RWPE2 (cell line): ENCODE measurements at regions not wholly inside any gene's neighbourhood (a gene's known extent, or its start where the extent isn't known, plus 50 kb on each side); places are given as distances from the start of the nearest gene placed in this dataset.

Experiments
- ATAC-seq: fragments of 200-7000 bp; cut with Tn5 transposase; 3 replicates; pipeline ENCODE4 v1.9.1; 2021; ENCODE audit warnings: low read depth
- DNase-seq: peaks from one replicate; pipeline ENCODE4 v3.0.0-alpha.2; 2020; ENCODE audit warnings: low spot score
- H3K27ac ChIP-seq: fragments of 450-650 bp; 2 replicates; pipeline ENCODE4 v1.5.1; 2017; ENCODE audit warnings: mild to moderate bottlenecking; ENCODE audit not compliant: poor library complexity, severe bottlenecking
- H3K27me3 ChIP-seq: fragments of 250-450 bp; sonication (Bioruptor Pico); 2 replicates; pipeline ENCODE4 v1.5.1; 2021; ENCODE audit warnings: mild to moderate bottlenecking, moderate library complexity; ENCODE audit not compliant: insufficient read depth, poor library complexity, severe bottlenecking
- H3K36me3 ChIP-seq: fragments of 250-450 bp; sonication (Bioruptor Pico); 2 replicates; pipeline ENCODE4 v1.5.1; 2020; ENCODE audit warnings: low read depth, mild to moderate bottlenecking, moderate library complexity
- H3K4me1 ChIP-seq: fragments of 250-450 bp; sonication (Bioruptor Pico); 2 replicates; pipeline ENCODE4 v1.5.1; 2021; ENCODE audit warnings: mild to moderate bottlenecking, moderate library complexity; ENCODE audit not compliant: insufficient read depth, poor library complexity, severe bottlenecking
- H3K4me3 ChIP-seq: fragments of 250-450 bp; sonication (Bioruptor Pico); 2 replicates; pipeline ENCODE4 v1.5.1; 2021; ENCODE audit warnings: mild to moderate bottlenecking, moderate library complexity; ENCODE audit not compliant: severe bottlenecking
- H3K9me3 ChIP-seq: fragments of 250-450 bp; sonication (Bioruptor Pico); 2 replicates; pipeline ENCODE4 v1.5.1; 2021; ENCODE audit warnings: mild to moderate bottlenecking, moderate library complexity; ENCODE audit not compliant: severe bottlenecking
- TF ChIP-seq, protein P1 (sequence below): fragments of 450-650 bp; IDR thresholded peaks from one replicate; pipeline ENCODE4 v1.5.1; 2017; ENCODE audit warnings: mild to moderate bottlenecking, moderate library complexity; ENCODE audit not compliant: poor library complexity, severe bottlenecking

DNA sequence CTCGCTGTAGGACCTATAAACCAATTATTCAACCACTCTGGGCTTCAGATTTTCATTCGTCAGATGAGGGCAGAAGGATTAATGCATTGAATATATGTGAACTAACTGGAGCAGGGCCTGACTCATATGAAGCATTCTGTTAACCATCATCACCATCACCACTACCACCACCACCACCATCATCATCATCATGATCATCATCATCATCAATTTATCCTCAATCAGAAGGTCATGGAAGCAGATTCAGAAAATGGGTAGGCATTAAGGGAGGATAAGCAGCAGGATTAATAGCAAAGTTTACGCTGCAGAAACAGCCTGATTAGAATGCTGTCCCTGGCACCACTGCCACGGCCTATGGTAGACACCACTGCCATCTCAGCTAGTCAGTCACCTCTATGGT lies 407.5 kb upstream of the THBS1 start:
- ATAC-seq: no peak
- Histone ChIP-seq H3K9me3 (no peaks in the 10 kb centered on the region), H3K27ac (peak overlapping the region; percentile 100), H3K4me1 (peaks cover 44% of the 10 kb centered on the region), H3K36me3 (no peaks in the 10 kb centered on the region), H3K27me3 (no peaks in the 10 kb centered on the region), H3K4me3 (no peak overlapping the region)
- no peak for DNase-seq
- TF ChIP-seq, protein P1, sequence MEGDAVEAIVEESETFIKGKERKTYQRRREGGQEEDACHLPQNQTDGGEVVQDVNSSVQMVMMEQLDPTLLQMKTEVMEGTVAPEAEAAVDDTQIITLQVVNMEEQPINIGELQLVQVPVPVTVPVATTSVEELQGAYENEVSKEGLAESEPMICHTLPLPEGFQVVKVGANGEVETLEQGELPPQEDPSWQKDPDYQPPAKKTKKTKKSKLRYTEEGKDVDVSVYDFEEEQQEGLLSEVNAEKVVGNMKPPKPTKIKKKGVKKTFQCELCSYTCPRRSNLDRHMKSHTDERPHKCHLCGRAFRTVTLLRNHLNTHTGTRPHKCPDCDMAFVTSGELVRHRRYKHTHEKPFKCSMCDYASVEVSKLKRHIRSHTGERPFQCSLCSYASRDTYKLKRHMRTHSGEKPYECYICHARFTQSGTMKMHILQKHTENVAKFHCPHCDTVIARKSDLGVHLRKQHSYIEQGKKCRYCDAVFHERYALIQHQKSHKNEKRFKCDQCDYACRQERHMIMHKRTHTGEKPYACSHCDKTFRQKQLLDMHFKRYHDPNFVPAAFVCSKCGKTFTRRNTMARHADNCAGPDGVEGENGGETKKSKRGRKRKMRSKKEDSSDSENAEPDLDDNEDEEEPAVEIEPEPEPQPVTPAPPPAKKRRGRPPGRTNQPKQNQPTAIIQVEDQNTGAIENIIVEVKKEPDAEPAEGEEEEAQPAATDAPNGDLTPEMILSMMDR: no peak

DNA sequence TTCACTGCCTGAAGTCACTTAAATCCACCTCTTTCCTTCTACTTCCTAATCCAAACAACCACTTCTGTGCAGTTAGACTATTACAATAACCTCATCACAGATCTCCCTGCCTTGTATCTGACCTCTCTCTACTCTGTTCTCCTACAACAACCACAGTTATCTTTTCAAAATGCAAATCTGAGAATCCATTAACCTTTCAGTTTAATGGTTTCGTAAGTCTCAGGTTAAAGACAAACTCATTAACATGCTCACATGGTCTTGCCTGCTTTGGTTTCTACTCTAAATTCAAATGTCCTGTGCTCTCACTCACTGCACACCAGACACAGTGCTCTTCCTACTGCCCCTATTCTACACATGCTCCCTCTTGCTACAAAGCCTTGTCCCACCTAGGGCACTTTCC lies 406.5 kb upstream of the THBS1 start:
- no peaks in the 10 kb centered on the region for H3K9me3 ChIP-seq
- no peak overlapping the region for H3K4me3 ChIP-seq
- peaks cover 50% of the 10 kb centered on the region for H3K4me1 ChIP-seq
- no peaks in the 10 kb centered on the region for H3K36me3 ChIP-seq
- TF ChIP-seq, protein P1: no peak
- H3K27ac ChIP-seq: peak overlapping the region; percentile 100
- DNase-seq (no peak), ATAC-seq (no peak)
- H3K27me3 ChIP-seq: no peaks in the 10 kb centered on the region

DNA sequence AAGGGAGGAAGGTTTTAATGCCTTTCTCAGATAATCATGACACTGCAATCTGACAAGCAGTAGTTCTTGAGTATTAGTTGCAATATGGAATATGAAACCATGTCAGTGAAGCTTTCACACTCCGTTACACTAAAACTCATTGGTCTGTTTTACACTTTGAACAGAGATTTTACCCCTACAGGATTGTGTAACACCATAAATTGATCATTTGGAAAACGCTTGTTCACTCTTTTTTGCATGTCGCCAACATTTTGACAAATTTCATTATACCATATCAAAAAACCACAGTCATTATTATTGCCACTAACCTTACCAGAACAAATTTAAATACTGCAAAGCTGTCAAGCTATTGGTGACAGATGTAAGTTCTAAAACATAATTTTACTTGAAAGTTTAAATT lies 404.8 kb upstream of the THBS1 start:
- no peak for DNase-seq
- no peak for ATAC-seq
- TF ChIP-seq, protein P1: no peak
- H3K4me3 ChIP-seq: no peak overlapping the region
- no peaks in the 10 kb centered on the region for H3K36me3 ChIP-seq
- peaks cover 58% of the 10 kb centered on the region for H3K4me1 ChIP-seq
- no peaks in the 10 kb centered on the region for H3K27me3 ChIP-seq
- peak overlapping the region; percentile 100 for H3K27ac ChIP-seq
- H3K9me3 ChIP-seq: no peaks in the 10 kb centered on the region

DNA sequence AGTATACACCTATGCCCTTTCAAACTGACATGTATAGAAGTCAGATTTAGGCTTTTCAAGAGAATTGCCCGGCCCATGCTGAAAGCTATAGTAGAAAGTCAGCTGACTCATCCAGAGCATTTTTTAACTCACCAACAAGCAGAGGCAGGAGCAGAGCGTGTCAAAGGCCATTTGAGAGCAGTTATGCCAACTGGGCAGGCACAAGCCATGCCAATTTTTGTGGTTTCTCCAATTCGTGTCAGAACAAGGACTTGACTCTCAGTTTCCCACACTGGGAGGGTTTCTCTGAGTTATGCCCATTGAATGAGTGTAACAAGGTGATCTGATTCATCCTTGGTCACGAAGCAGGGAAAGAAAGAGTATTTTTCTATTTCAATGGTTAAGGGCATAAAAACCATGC lies 403.3 kb upstream of the THBS1 start:
- H3K4me1 ChIP-seq: peaks cover 63% of the 10 kb centered on the region
- no peak overlapping the region for H3K4me3 ChIP-seq
- DNase-seq (peak; percentile 99), ATAC-seq (peak; percentile 89)
- H3K9me3 ChIP-seq: peaks cover 1% of the 10 kb centered on the region
- TF ChIP-seq, protein P1: no peak
- H3K27me3 ChIP-seq: no peaks in the 10 kb centered on the region
- H3K27ac ChIP-seq: peak overlapping the region; percentile 100
- no peaks in the 10 kb centered on the region for H3K36me3 ChIP-seq

DNA sequence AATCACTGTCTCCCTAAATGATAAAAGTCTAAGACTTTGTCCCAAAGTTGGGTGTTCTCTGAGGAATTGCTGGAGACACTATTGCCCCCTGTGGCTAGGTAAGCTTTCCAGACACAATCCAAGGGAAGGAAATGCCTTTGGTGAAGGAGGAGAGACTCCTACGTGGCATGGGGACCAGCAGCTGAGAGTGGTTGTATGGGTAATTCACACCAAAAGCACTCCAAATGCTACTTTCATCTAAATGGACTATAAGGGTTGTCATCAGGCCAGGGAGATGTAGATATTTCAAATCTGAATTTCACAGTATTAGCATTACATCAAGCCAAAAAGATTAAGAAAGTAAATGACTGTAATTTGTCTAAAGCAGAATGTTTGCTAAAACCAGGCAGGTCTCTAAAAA lies 400.8 kb upstream of the THBS1 start:
- peaks cover 74% of the 10 kb centered on the region for H3K4me1 ChIP-seq
- DNase-seq (no peak), ATAC-seq (no peak)
- peak overlapping the region; percentile 100 for H3K27ac ChIP-seq
- no peaks in the 10 kb centered on the region for H3K36me3 ChIP-seq
- TF ChIP-seq, protein P1: no peak
- H3K9me3 ChIP-seq: peaks cover 3% of the 10 kb centered on the region
- H3K27me3 ChIP-seq: no peaks in the 10 kb centered on the region
- no peak overlapping the region for H3K4me3 ChIP-seq
